HG02973 (cell line): ENCODE measurements at regions not wholly inside any gene's neighbourhood (a gene's known extent, or its start where the extent isn't known, plus 50 kb on each side); places are given as distances from the start of the nearest gene placed in this dataset.

Experiments
- ATAC-seq: cut with Tn5 transposase; IDR thresholded peaks from one replicate; pipeline ENCODE4 v1.9.1; 2021; ENCODE audit warnings: moderate library complexity; ENCODE audit not compliant: unreplicated experiment

DNA sequence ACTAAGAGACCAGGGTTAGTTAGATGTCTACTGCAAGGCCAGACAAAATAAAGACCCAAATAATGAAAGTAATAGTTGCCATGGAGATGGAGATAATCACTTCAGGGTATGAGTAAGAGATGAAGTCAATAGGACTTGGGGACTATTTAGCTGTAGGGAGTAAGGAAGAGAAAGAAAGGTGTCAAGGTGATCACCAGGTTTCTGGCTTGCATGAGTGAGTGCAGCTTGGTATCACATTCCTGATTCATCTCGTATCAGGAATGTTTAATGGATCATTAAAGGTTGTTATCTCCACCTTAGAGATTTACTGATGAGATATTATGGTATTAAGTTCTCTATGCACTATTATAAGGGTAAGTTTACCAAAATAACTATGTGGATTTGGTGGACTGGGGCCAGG, 357.4 kb upstream of the ATP11B start:
- ATAC-seq: no peak

DNA sequence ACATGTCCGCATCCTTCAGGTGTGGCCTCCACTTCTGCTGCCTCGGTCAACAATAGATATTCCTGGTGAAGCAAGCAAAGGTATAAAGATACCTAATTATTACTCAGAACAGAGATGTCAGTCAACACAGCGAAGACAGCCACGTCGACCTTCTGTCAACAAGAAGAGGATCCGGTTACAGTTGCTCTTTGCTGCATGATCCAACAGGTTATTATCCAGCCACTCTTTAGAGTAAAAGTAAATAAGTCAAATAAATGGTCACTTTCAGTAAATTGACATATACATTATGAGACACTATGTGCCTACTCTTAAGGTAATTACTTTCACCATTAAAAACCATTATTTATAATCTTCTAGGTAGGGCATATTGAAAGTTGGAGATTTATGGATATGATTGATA, 356.8 kb upstream of the ATP11B start:
- ATAC-seq: no peak

DNA sequence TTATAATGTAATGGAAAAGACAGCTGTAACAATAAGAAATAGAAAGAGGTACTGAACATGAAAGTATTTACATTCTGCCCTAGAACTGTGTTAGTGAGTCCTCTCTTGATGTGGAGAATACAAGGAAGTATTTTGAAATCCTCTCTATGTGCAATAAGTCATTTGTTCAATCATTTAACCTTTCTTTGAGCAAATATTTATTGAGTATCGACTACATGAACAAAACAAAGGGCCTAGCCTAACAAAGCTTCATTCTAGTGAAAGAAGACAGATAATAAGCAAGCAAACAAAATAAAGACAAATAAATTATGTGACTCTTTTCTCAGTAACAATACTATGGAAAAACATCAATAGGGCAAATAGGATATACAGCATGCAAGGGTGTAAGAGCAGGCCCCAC, 354.9 kb upstream of the ATP11B start:
- ATAC-seq: no peak

DNA sequence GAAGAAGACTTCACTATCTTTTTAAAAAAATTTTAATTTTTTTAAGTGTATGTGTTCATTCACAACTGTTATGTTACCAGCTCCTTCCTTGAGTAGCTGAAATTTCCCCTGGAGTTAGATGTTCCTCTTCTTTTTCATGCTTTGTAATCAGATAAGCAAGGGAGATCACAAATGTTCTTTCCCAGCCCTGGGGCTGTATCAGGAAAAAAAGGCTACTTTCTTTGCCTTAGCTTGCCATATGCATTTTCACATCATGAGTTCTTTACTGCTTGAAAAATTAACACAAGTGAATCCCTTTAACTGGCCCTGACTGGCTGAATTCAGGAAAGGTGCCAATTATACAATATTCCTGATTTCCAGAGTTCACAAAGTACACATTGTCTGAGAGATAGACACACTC, 353.2 kb upstream of the ATP11B start:
- ATAC-seq: no peak

DNA sequence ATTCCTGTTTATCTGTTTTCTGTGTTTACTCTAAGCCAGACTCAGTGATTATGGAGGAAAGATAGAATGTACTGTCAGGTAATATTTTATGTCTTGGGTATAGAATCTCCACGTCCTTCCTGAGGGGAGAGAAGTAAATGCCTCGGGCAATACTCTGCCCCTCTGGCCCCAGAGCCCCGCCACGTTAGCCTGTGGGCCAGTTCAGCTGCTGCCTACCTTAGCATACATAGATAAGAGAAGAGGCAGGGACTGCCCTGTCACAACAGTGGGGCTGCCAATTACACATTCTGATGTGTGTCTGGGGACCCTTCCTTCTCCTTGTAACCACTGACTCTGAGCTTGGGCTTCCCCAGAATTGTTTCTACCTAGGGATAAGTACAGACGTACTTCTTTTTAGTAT, 347.7 kb upstream of the ATP11B start:
- no peak for ATAC-seq

DNA sequence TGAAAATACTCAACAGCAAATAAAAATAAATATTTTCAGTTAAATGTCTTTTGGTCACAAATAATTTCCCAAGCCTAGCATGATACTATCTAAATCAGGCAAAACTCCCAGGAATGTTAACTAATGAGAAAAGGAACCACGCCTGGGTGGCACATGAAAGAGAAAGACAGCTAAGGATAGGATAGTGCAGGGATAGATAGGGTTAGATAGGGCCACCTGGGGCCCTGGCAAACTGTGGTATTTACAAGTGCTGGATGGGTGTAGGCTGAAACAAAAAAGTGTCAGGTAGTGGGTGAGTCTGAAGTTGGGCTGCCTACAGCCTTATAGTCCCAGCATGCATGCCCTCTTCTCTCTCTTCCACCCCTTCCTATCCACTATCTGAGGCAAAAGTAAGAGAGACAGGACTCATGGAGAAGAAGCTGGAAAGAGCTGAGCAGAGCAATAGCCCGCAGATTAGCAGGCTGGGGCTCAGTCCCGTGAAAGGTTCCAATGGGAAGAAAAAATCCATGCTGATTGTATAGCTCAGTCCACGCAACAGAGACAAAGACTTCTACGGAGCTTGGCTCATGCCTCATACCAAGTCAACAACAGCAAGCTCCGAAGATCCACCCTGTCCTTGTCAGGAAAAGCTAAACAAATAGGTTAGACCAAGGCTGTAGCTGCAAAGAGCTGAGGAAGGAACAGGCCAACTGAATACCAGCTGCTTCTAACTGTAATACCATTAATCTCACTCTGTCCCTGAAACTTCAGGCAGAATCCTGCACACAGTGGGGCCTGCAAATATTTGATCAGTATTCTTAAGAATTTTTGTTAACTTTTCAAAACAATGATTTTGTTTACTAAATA, 342.1 kb upstream of the ATP11B start:
- no peak for ATAC-seq

DNA sequence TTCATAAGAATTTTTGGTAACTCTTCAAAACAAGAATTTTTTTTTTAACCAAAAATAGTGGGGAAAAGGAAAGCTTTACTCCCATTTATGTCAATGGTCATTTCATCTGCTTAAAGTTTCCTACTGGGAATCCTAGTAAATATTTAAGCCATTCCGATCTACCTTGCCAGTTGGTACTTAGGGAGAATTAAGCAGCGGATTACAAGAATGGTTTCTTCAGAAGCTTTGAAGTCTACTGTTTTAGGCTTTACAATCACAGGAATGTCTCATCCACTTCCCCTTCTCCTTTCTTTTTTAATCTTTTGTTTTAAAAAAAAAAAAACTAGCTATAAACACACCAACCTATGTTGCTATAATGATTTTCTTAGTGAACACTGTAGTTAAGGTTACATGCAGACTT, 341.4 kb upstream of the ATP11B start:
- no peak for ATAC-seq

DNA sequence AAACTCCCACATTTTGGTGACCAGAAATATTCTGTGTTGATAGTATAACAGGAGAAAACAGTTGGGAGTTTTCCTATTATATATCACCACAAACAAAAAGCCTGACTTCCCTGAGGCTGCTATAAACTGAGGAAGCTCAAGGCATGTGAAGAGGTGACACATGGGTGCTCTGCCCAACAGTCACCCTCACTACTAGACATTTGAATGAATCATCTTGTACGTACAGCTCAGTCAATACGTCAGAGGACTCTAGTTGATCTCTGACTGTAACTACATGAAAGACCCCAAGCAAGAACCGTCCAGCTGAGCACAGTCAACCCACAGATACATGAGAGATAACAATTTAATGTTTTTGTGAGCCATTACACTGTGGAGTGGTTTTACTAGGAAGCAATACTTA, 338.3 kb upstream of the ATP11B start:
- ATAC-seq: no peak

DNA sequence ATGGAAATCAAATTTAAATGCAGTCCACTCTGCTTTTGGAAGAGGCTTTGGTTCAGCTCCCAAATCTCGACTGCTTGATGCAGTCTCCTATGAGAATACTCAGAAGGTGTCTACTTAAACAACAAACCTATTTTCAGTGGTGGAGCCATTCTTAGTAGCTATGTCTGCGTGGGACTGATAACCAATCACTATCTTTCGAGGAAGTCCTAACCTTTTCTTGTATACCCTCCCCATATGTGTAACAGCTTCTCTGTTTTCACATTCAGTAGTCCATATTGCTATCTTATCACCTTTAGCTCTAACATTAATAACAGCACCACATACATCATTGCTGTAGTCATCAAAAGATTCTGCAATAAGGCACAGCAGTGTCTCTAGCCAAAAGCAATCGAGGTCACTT, 333.0 kb upstream of the ATP11B start:
- no peak for ATAC-seq

DNA sequence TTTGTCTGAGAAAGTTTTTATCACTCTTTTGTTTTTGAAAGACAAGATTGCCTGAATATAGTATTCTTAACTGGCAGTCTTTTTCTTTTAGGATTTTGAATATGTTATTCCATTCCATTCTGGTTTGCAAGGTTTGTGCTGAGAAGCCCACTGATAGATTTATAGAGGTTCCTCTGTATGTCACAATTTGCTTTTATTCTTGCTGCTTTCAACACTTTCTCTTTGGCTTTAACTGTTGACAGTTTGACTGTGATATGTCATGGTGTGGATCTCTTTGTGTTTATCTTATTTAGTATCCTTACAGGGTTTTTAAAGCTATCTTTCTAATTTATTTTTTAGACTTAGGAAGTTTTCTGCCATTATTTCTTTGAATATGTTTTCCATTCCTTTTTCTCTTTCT, 331.2 kb upstream of the ATP11B start:
- ATAC-seq: no peak

DNA sequence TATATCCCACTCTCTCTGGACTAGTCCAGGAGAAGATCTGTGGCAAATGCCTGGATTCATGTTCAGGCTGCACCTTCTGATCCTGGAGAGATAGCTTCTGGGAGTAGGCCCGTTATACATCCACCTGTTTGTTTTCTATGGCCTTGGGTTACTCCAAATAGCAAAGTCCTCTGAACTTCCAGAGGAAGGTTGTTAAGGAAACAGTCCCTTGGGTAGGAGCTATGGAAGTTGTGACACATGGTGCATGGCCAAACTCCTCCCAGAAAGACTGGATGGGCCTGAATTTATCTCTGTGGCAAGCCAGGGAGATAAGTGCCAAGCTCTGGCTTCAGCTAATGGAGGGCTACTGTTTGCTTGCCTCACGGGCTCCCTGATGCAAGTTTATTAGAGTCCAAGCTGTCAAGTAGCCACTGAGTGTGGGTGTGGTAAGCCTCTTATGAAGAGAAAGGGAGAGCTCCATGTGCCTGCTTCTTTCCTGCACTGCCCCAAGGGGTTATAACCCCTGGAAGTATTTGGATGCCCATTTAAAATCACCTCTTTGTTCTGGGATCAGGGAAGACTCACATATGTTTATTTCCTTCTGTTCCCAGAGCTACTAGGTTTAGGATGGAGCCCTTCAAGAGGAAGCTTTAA, 328.7 kb upstream of the ATP11B start:
- no peak for ATAC-seq

DNA sequence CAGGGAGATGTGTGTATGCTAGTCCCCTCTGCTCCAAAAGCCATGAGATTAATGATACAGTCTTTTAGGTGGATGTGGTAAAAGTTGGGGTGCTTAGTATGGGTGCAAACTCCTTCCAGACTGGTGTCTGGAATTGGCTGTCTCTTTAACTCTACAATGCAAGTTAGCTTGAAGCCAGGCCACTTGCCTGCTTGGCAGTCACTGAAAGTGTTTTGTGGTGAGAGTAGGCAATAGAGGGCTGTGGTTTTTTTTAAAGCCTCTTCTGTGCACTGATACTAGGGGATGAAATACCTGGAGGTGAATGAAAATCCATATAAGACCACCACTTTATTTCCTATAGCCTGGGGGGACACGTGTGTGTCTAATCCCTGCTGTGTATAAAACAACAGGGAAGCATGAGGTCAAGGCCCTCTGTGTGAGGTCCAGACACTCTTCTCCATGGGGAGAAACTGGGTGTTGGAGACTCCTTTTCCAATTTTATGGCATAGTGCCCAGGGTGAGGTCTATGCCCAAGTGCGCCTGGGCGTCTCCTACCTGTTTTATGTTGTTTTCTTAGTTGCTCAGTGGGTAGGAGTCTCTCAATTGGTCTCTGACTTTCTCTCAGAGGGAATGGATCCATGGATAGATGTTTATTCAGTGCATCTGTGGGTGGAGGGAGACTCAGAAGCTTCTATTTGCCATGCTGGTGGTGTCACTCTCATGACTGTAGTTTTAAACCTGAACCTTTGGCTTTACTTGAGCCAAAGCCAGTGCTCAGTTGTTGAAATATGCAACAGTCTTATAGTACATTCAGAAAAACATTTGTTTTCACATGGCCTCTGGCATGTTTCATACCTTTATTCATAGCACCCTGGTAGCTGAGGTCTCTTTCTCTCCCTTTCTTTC, 327.8 kb upstream of the ATP11B start:
- ATAC-seq: no peak

DNA sequence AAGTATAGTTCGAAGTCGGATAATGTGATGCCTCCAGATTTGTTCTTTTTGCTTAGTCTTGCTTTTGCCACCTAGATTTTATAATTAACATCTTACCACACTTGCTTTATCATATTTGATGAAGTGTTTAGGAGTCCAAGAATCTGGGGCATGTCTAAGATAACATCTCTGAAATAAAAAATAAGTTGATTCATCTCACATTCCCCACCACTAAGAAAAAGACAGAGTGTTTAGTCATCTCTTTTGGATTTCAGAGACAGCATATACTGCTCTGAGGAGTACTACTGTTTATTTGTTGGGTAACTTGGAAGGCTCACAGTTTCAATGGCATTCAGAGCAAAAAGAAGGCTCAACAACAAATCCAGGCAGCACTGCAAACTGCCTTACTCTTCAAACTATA, 324.2 kb upstream of the ATP11B start:
- no peak for ATAC-seq

DNA sequence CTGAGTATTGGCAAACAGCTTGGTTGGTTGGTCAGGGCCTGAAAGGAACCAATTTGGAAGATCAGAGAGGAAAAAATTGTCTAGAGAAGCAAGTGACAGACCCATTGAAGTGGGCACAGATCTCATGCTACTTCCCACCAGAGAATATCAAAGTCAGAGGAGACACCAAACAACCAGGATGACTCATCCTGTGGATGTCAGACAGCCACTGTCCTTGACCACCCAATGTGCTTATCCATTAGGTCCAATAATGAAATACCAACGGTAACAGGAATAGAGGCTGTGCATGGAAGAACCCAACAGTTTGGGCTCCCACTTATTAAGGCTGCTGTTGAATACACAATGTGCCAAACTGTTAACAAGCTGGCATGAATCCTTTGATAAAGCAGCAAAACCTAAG, 323.1 kb upstream of the ATP11B start:
- no peak for ATAC-seq

DNA sequence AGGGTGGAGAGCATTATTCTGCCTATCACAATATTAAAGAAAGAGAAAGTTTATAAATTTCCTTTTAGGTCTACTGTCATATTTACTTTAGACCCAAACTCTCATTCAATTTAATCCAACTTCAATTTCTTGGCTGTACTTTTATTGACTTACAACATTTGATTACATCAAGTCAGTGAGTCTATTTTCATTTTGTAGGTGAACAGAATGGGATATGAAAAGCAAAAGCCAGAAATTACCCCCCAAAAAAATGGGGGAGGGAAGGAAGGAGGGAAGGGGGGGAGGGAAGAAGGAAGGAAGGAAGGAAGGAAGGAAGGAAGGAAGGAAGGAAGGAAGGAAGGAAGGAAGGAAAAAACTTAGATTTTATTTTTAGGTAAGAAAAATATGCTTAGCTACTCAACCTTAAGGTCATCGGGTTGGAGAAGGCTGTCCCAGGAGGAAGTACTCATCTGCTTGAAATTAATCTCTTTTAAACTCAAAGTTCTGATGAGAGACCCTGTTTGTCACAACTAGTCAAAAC, 320.1 kb upstream of the ATP11B start:
- no peak for ATAC-seq

DNA sequence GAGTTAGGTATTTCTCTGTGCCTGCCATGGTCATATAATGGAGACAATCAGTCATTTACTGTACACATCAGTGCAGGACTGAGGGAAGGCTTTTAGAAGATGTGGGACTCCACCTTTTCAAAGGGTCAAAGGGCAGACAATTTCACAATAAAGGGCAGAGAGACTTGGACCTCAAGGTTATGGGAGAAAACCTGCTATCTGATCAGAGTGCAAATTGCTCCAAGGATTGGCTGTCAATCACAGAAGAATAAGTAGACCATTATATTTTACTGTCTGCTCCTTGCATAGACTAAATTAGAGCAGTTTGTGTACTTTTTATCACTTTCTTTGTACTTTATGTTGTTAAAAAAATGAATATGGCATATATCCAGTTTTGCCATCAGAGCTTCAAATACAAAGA, 314.9 kb upstream of the ATP11B start:
- no peak for ATAC-seq

DNA sequence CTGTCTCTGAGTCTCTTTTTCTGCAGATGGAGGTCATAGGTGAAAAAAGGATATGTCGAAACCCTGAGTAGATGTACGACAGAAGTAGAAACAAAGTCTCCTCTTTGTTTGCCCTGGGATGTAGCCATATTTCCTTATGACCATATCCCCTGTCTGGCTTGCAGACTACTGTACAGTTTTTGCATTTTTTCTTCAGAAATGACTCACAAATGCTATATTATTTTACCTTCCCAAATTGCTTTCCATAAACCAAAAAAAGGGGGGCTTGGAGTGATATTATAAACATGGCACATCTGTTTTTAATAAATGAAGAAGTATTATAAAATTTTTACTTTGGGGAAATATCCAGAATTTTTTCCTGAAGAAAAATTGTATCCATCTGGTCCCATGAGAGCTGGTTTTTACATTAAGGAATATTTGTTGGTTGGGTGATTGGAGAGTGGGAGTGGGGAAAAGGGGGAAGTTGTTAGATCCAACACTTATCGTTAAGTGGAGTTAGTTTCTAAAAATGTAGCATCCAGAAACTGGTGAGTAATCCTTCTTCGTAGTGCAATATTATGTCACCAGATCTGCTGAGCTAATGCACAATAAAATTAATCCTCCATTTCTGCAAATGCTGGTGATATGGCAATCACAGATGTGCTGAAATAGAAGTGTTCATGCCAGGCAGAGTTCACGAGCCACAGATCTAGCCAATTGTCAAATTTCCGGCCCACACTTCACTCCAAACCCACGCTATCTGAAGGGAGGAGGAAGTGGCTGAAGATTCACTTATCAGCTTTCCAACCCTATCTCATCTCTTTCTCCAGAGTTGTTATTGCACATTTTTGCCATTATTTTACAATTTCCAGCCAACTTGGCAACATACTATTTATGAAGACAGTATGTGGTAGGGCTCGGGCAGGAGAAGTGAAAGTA, 313.6 kb upstream of the ATP11B start:
- ATAC-seq: no peak

DNA sequence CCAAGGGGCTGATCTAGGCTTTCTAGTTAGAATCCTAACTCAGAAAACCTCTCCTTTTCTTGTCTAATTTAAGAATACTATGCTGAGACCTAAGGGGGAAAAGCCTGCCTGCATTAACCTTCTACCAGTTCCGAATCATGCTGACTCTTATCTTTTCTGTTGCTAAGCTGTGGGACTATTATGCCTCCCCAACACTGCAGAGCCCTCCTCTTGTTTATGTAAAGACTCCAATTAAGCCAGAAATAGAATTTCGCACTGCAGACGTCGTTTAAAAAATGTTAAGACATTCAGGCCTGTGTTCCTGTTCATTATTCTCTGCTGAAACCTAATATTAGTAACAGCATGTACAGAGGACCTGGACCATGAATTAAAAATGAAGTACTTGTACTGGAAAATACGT, 310.6 kb upstream of the ATP11B start:
- no peak for ATAC-seq

DNA sequence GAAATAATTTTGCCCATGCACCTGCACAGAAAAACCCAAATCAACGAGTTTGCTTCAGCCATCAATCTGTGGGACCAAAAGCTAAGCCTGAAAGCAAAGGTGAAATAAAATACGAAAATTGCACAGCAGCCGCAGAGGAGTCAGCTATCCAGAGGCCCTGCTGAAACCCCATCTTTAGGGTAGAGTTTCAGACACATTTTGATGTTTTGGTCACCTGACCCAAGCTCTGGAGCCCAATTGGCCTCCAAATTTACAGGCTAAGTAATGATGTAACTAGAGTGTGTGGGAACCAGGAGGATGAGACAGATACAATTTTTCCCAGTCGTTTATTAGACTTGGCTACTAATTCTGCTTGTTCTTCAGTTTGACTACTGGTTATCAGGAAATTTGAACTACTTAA, 308.6 kb upstream of the ATP11B start:
- no peak for ATAC-seq

DNA sequence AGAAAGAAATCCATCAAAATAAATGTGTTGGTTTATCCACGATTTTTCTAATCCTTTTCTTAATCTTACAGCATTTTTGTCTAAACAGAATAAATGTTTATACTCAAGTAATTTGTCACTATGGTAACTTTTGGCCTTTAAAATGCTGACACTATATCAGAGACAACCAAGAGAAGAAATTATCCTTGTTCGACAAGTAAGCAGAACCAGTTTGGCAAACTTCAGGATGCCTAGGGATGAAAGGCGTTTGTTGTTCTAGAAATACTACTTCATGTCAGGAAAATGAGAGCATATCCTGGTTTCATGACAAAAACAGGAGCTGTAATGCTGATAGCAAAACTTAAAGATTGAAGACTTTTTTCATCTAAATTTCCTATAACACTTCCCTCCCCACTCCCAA, 308.0 kb upstream of the ATP11B start:
- no peak for ATAC-seq

DNA sequence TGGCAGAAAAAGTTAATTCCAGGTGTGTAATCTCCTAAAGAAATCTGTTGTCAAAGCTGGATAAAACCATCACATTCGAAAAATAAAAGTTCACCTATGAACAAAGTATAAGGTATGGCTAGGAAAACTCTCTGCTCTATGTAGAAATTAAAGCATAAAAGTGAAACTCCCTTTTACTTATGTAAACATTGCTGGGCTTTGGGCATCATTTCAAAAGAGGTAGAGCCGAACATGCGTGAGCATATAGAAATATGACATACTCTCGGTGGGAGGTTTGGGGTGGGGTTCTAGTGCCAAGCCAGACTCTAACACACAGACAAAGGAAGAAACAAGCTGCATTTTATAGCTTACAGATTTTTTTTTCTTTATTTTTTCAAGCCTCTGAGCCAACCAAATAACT, 306.8 kb upstream of the ATP11B start:
- ATAC-seq: no peak
